Omental fat pad (tissue), 3 donors: ENCODE measurements at regions not wholly inside any gene's neighbourhood (a gene's known extent, or its start where the extent isn't known, plus 50 kb on each side); places are given as distances from the start of the nearest gene placed in this dataset.

Experiments
- ATAC-seq: fragments of 150-250 bp; one replicate; pipeline ENCODE4 v1.9.1; 2016; ENCODE audit warnings: mild to moderate bottlenecking, moderate library complexity; ENCODE audit not compliant: low FRiP score
- DNase-seq: peaks from one replicate; pipeline ENCODE4 v3.0.0-alpha.2; 2019; ENCODE audit warnings: low spot score
- TF ChIP-seq, protein P1 (sequence below), 3 donors: fragments of 450-650 bp; IDR thresholded peaks; one replicate each; pipeline ENCODE4 v1.5.1; 2016 to 2017; ENCODE audit warnings: antibody characterized with exemption in 3 of 3, mild to moderate bottlenecking in 3 of 3, moderate library complexity in 2 of 3

DNA sequence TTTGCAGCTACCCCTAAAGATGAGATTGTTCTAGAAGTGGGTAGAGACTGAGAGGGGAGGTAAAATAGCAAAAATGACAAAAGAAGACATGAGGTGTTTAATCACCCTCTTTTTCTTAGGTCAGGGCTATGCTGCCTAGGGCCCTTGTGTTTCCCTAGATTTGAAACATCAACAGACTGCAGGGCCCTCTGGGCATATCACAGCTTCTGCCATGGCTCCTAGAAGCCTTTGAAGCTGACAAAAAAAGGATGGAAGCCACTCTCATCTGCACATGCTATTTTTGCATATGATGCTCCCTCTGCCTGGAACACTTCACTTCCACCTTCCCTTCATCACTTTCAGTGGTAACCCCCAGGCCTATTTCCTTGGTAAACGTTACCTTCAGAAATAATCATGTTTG is 68.1 kb downstream of the BTG1 start:
- TF ChIP-seq, protein P1, sequence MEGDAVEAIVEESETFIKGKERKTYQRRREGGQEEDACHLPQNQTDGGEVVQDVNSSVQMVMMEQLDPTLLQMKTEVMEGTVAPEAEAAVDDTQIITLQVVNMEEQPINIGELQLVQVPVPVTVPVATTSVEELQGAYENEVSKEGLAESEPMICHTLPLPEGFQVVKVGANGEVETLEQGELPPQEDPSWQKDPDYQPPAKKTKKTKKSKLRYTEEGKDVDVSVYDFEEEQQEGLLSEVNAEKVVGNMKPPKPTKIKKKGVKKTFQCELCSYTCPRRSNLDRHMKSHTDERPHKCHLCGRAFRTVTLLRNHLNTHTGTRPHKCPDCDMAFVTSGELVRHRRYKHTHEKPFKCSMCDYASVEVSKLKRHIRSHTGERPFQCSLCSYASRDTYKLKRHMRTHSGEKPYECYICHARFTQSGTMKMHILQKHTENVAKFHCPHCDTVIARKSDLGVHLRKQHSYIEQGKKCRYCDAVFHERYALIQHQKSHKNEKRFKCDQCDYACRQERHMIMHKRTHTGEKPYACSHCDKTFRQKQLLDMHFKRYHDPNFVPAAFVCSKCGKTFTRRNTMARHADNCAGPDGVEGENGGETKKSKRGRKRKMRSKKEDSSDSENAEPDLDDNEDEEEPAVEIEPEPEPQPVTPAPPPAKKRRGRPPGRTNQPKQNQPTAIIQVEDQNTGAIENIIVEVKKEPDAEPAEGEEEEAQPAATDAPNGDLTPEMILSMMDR (IDR thresholded peaks at IDR 0.05): no peak
- no peak for ATAC-seq
- no peak for DNase-seq

DNA sequence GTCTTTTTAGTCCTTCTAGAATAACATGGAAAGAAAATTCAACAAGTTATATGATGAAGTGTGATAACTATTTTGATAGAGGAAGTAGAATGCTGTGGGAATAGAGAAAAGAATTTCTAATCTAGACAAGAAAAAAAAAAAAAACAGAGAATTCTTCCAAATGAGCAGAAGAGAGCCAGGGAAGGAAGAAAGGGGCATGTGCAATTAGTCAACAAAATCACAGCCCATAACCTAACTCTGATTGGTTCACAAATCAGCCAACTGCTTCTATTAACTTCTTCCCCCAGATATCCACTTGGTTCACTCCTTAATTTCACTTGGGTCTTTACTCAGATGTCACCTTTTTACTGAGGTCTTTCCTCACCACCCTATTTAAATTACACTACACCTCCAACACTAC is 69.5 kb downstream of the BTG1 start:
- TF ChIP-seq, protein P1 (IDR thresholded peaks at IDR 0.05): no peak
- ATAC-seq (no peak), DNase-seq (no peak)

DNA sequence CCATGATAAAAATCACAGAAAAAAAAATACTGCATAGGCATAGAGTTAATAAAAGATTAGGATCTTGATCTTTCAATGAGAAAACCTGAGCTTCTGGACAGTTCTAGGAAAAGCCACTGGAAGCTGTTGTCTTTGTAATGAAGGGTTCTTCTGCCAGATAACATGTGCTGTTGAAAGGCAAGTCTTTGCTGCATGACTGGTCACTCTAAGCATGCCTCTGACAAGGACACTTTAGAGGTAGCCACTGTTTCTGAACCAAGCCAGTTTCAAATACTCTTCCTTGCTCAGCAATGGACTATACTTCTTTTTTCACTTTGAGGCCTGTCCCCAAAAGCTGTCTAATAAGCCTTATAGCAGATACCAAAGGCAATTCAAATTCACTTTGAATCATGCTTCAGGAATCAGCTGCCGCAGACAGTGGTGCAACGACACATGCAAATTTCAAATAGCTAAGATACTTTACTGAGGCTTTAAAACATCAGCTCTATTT is 70.2 kb downstream of the BTG1 start:
- ATAC-seq (no peak), DNase-seq (no peak)
- TF ChIP-seq, protein P1 (IDR thresholded peaks at IDR 0.05): no peak

DNA sequence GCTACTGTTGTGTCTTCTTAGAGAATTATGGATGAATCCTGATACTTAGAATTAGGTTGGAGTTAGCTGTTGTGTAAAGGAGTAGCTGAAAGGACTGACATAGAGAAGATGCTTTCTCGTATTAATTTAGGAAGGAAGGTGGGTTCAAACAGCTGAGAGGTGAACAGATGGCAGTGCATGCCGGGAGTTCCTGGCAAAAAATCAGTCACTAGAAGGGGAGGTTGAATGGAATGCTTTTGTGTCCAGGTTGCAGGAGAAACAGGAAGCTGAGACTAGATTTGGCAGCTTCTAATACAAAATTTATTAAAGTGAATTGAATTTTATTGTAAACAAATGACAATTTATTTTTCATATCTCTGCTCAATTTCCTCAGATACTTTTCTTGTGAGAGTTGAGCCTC is 70.8 kb downstream of the BTG1 start:
- TF ChIP-seq, protein P1 (IDR thresholded peaks at IDR 0.05): no peak
- DNase-seq (no peak), ATAC-seq (no peak)

DNA sequence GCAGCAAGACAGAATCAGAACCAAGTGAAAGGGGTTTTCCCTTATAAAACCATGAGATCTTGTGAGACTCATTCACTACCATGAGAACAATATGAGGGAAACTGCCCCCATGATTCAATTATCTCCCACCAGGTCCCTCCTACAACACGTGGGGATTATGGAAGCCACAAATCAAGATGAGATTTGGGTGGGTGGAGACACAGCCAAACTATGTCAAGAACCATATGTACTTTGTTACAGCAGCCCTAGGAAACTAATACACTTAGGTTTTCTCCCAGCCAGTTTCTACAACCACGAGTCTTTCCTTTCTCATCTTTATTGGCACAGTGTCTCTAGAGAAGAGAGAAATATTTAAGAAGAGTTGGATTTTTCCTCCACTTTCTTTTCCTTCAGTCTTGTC is 72.6 kb downstream of the BTG1 start:
- TF ChIP-seq, protein P1 (IDR thresholded peaks at IDR 0.05): no peak
- ATAC-seq (no peak), DNase-seq (no peak)

DNA sequence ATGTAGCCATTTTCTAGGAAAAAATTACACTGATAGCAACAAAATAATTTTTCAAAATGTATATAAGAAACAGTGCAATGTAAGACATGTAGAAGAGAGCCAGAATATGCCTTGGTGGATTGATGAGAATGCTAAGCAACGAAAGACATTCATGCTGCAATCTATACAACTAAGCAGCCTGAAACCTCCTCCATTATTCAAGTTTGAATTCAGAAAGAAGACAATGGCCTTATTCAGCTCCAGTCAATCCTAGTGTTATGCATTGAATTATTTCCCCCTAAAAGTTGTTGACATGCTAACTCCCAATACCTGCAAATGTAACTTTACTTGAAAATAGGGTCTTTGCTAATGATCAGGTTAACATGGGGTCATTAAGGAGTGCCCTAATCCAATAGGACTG is 73.5 kb downstream of the BTG1 start:
- no peak for DNase-seq
- TF ChIP-seq, protein P1 (IDR thresholded peaks at IDR 0.05): no peak
- ATAC-seq: no peak

DNA sequence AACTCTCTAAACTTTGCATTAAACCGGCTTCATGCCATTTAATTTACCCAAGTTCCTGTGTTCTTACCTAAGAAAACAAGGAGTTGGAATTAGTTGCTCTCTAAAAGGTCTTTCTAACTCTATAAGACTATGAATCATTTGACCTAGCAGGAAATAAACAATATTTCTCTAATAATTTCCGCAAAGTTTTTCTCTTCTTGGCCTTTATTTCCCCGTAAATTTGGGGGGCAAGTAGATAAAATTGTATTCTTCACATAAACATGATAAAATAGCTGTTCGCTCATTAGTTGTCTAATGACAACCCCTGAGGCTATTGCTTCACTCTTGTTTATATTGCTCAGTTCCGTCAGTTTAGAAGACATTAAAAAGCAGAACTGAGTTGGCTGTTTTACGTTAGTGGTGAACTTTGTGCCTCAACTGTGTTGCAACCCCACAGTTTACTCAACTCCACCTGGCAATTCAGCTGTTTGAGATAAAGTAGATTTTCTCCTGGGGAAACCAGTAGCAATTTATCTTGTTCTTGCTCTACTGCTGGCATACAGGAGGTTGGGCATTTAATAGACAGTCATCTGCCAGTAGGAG is 74.7 kb downstream of the BTG1 start:
- DNase-seq (no peak), ATAC-seq (peak; percentile 50)
- TF ChIP-seq, protein P1 (IDR thresholded peaks at IDR 0.05): no peak
